ENCODE measurements at regions not wholly inside any gene's neighbourhood (a gene's known extent, or its start where the extent isn't known, plus 50 kb on each side); places are given as distances from the start of the nearest gene placed in this dataset.

DNA sequence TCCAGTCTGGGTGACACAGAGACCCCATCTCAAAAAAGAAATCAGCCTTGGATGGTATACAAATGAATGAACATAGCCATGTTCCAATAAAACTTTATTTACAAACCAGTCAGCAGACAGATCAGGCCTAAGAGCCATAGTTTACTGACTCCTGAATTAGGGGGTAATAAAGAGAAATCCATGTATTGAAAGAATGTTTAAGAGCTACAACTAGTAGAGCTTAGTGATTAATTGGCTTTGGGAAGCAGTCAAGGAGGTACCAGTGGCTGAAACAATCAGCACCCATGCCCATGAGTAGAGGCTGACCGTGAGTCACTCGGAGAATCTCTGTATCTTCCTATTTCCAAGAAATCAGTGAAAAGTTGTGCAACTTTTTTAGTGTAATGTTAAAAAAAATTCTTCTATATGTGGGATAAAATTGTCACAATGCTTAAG is 223.6 kb upstream of the RREB1 start (continued):
- TF ChIP-seq SRF (CRISPR knock-in tag; IDR thresholded peaks at IDR 0.05) (no peak), RAD51 (IDR thresholded peaks at IDR 0.05; ENCODE audit: borderline replicate concordance, low read depth) (no peak), ZNF592 (IDR thresholded peaks at IDR 0.05) (peak; percentile 51), DNMT1 (IDR thresholded peaks at IDR 0.05) (no peak)

- Histone ChIP-seq H3K9me1 (ENCODE audit: control insufficient read depth, insufficient read depth, low read length) (no peaks in the 10 kb centered on the region), H3K27me3 (ENCODE audit: control insufficient read depth in 2 of 2, insufficient read depth in 2 of 2, low read length in 2 of 2) (no peaks in the 10 kb centered on the region), H3K4me3 (no peak overlapping the region), H4K20me1 (replicated peaks; ENCODE audit: control insufficient read depth, insufficient read depth, low read length) (no peaks in the 10 kb centered on the region), H2AFZ (ENCODE audit: low read depth, low read length) (peak overlapping the region; percentile 96), H3K79me2 (ENCODE audit: control insufficient read depth, insufficient read depth, low read length) (no peaks in the 10 kb centered on the region), H3K9ac (ENCODE audit: insufficient read depth in 1 of 2, low read depth in 2 of 2, low read length in 2 of 2) (peak overlapping the region in 1 of 2 experiments; percentile 77; a peak in 2 of 4 replicates), H3K27ac (ENCODE audit: extremely low read depth, low read depth, low read length) (peak overlapping the region; percentile 72; the same call in 1 of the 3 replicates), H3K4me2 (ENCODE audit: insufficient read depth, low read length) (no peak overlapping the region), H3K9me3 (replicated peaks; ENCODE audit: control insufficient read depth, insufficient read depth, low read depth, low read length) (no peaks in the 10 kb centered on the region; the same call in 1 of the 2 replicates), H3K36me3 (ENCODE audit: control insufficient read depth, insufficient read depth, low read length) (no peaks in the 10 kb centered on the region), H3K4me1 (replicated peaks in 1 of 2; ENCODE audit: control insufficient read depth in 2 of 2, insufficient read depth in 2 of 2, low read length in 2 of 2) (peaks cover 33 to 55% of the 10 kb centered on the region in 2 experiments)
- no TSS peak for BruUV-seq (replicated peaks)
- in situ Hi-C loops (cut with MboI) = no loop called here
- ATAC-seq (no peak), DNase-seq (ENCODE audit: extremely low read depth in 1 of 4, low spot score in 3 of 4) (no peak), FAIRE-seq (no peak)
- WGBS (ENCODE audit: insufficient coverage, low coverage, missing lambda C conversion rate) = 91% methylated on average over 9 of the region's 9 CpGs
- ChIA-PET CTCF (ENCODE audit: low intra/inter-chr PET ratio) (no interaction called here), POLR2A (no interaction called here)
- intact Hi-C loops (cut with micrococcal nuclease) = no loop called here
- 0 out of 2 replicates have a peak, but pooled peaks have one; percentile 7 for TF ChIP-seq NFIX (CRISPR knock-in tag; IDR thresholded peaks at IDR 0.05; ENCODE audit: low read depth)
- TF ChIP-seq ZFX (CRISPR knock-in tag; IDR thresholded peaks at IDR 0.05) = no peak
- TF ChIP-seq ATF2 (CRISPR knock-in tag; IDR thresholded peaks at IDR 0.05) = no peak
- TF ChIP-seq BCL6 (CRISPR knock-in tag; IDR thresholded peaks at IDR 0.05) = 0 out of 2 replicates have a peak, but pooled peaks have one; percentile 37
- TF ChIP-seq ZNF12 (CRISPR knock-in tag; IDR thresholded peaks at IDR 0.05) = no peak
- no peak for TF ChIP-seq ZNF584 (CRISPR knock-in tag; IDR thresholded peaks at IDR 0.05; ENCODE audit: low read depth)
- TF ChIP-seq NR2F6 (CRISPR knock-in tag; IDR thresholded peaks at IDR 0.05) = no peak
- no peak for TF ChIP-seq ZNF77 (CRISPR knock-in tag; IDR thresholded peaks at IDR 0.05)
These were observed 222.8 kb upstream of the RREB1 start for GRCh38 chr6:6884916-6885315.

Data from K562 (cell line).